OCI-LY1 (cell line): ENCODE measurements at regions not wholly inside any gene's neighbourhood (a gene's known extent, or its start where the extent isn't known, plus 50 kb on each side); places are given as distances from the start of the nearest gene placed in this dataset.

Source experiments
- H2AFZ ChIP-seq: fragments of 200-600 bp; sonication (generic), shearing (Covaris generic); 2 replicates; pipeline ENCODE4 v1.6.0; 2014; ENCODE audit warnings: antibody characterized with exemption, mild to moderate bottlenecking, low read length
- H3F3A ChIP-seq: fragments of 200-600 bp; sonication (generic), shearing (Covaris generic); 2 replicates; pipeline ENCODE4 v1.6.0; 2014; ENCODE audit warnings: mild to moderate bottlenecking, antibody characterized with exemption, low read length, moderate library complexity; ENCODE audit not compliant: insufficient read depth
- H3K27ac ChIP-seq: fragments of 200-600 bp; sonication (generic); 2 replicates; pipeline ENCODE4 v1.5.1; 2014; ENCODE audit warnings: low read length, mixed run types, mild to moderate bottlenecking, low read depth; ENCODE audit not compliant: poor library complexity, severe bottlenecking
- H3K27me3 ChIP-seq: fragments of 200-600 bp; sonication (generic); 2 replicates; pipeline ENCODE4 v1.6.0; 2014; ENCODE audit warnings: antibody characterized with exemption, mild to moderate bottlenecking, low read length, moderate library complexity; ENCODE audit not compliant: insufficient read depth
- H3K36me3 ChIP-seq: fragments of 200-600 bp; sonication (generic); 2 replicates; pipeline ENCODE4 v1.6.1; 2014; ENCODE audit warnings: mild to moderate bottlenecking, antibody characterized with exemption, low read length, moderate library complexity, mixed read lengths; ENCODE audit not compliant: insufficient read depth
- H3K4me1 ChIP-seq: fragments of 200-600 bp; sonication (generic); 2 replicates; pipeline ENCODE4 v1.5.1; 2014; ENCODE audit warnings: mild to moderate bottlenecking, low read length, moderate library complexity; ENCODE audit not compliant: insufficient read depth, severe bottlenecking
- H3K4me2 ChIP-seq: fragments of 200-600 bp; sonication (generic), shearing (Covaris generic); 2 replicates; pipeline ENCODE4 v1.6.1; 2014; ENCODE audit warnings: low read length
- H3K4me3 ChIP-seq: fragments of 200-600 bp; sonication (generic); 2 replicates; pipeline ENCODE4 v1.5.1; 2014; ENCODE audit warnings: low read length, low read depth, mild to moderate bottlenecking, mixed read lengths; ENCODE audit not compliant: poor library complexity, severe bottlenecking
- H3K79me2 ChIP-seq: fragments of 200-600 bp; shearing (Covaris generic); 2 replicates; pipeline ENCODE4 v1.6.1; 2016; ENCODE audit warnings: mixed run types, low read length, mixed read lengths; ENCODE audit not compliant: insufficient read depth
- H3K9ac ChIP-seq: fragments of 200-600 bp; sonication (generic), shearing (Covaris generic); 2 replicates; pipeline ENCODE4 v1.6.1; 2014; ENCODE audit warnings: mild to moderate bottlenecking, low read length, mixed read lengths
- H3K9me2 ChIP-seq: fragments of 200-600 bp; sonication (generic), shearing (Covaris generic); 2 replicates; pipeline ENCODE4 v1.6.1; 2014; ENCODE audit warnings: low read depth, mild to moderate bottlenecking, low read length, mixed read lengths
- H3K9me3 ChIP-seq: fragments of 200-600 bp; shearing (Covaris generic); 2 replicates; pipeline ENCODE4 v1.6.1; 2014; ENCODE audit warnings: low read length, mixed read lengths
- H4K20me1 ChIP-seq: fragments of 200-600 bp; sonication (generic), shearing (Covaris generic); 2 replicates; pipeline ENCODE4 v1.6.0; 2016; ENCODE audit warnings: mild to moderate bottlenecking, low read length; ENCODE audit not compliant: insufficient read depth
- CTCF ChIP-seq: fragments of 200-600 bp; sonication (generic), shearing (Covaris generic); IDR thresholded peaks from 2 replicates; pipeline ENCODE4 v1.5.1; 2017; ENCODE audit warnings: mild to moderate bottlenecking, antibody characterized with exemption, low read length, moderate library complexity, mixed read lengths
- EZH2 ChIP-seq: fragments of 200-600 bp; sonication (generic), shearing (Covaris generic); IDR thresholded peaks from 2 replicates; pipeline ENCODE4 v1.8.0; 2017; ENCODE audit warnings: borderline replicate concordance, mixed run types, mild to moderate bottlenecking, antibody characterized with exemption, low read length, moderate library complexity, mixed read lengths

DNA sequence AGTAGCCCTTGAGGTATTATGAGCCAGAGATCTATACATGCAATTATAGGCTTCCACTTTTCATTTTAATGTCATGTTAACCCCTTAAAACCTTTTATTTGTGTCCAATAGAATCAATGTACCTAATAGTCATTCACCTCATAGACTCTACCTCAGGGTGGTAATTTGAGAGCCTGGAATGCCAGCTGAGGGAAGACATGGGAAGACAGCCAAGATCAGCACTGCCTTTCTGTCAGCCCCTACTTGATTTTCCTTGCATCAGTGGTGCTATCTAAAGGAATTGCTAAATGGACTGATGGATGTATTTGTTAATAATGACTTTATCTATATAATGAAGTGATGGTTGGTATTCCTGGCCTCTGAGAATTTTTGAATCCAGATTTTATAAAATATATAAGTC lies 113.3 kb upstream of the GBE1 start:
- TF ChIP-seq EZH2 (no peak), CTCF (no peak)
- no peaks in the 10 kb centered on the region for H3K36me3 ChIP-seq
- H4K20me1 ChIP-seq: no peaks in the 10 kb centered on the region
- no peak overlapping the region for H3K4me3 ChIP-seq
- H3K4me2 ChIP-seq: no peak overlapping the region
- H2AFZ ChIP-seq: no peak overlapping the region
- no peaks in the 10 kb centered on the region for H3K9me3 ChIP-seq
- H3K4me1 ChIP-seq: no peaks in the 10 kb centered on the region
- no peaks in the 10 kb centered on the region for H3F3A ChIP-seq
- no peaks in the 10 kb centered on the region for H3K9me2 ChIP-seq
- H3K79me2 ChIP-seq: no peaks in the 10 kb centered on the region
- H3K9ac ChIP-seq: no peak overlapping the region
- H3K27ac ChIP-seq: no peak overlapping the region
- no peaks in the 10 kb centered on the region for H3K27me3 ChIP-seq

DNA sequence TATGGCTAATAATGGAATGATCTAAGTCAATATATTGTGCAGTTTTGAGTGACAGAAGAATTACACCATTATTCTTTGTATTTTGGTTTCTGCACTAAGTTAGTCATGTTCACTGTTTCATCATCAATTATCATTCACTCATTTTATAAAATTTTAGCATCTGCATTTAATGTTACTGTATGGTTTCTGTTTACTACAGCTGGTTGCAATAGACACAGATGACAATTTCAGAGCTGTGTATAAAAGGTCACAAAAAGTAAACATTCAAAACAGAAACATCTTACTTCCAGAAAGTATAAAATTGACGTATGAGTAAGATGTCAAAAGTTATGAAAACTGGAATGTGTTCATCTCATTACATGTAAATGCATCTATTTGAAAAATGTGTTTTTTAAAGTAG lies 111.1 kb upstream of the GBE1 start:
- H3K27me3 ChIP-seq: no peaks in the 10 kb centered on the region
- H4K20me1 ChIP-seq: no peaks in the 10 kb centered on the region
- no peak overlapping the region for H3K9ac ChIP-seq
- H3K36me3 ChIP-seq: no peaks in the 10 kb centered on the region
- no peak overlapping the region for H3K4me3 ChIP-seq
- H3K27ac ChIP-seq: no peak overlapping the region
- H3K4me2 ChIP-seq: no peak overlapping the region
- TF ChIP-seq EZH2: no peak
- no peak for TF ChIP-seq CTCF
- no peaks in the 10 kb centered on the region for H3K4me1 ChIP-seq
- no peaks in the 10 kb centered on the region for H3F3A ChIP-seq
- no peaks in the 10 kb centered on the region for H3K9me2 ChIP-seq
- no peaks in the 10 kb centered on the region for H3K9me3 ChIP-seq
- no peaks in the 10 kb centered on the region for H3K79me2 ChIP-seq
- H2AFZ ChIP-seq: no peak overlapping the region

- H3K79me2 ChIP-seq: no peaks in the 10 kb centered on the region
- no peaks in the 10 kb centered on the region for H3K9me3 ChIP-seq
- H3K9me2 ChIP-seq: no peaks in the 10 kb centered on the region
- H3K4me1 ChIP-seq: no peaks in the 10 kb centered on the region
- no peak overlapping the region for H2AFZ ChIP-seq
- no peaks in the 10 kb centered on the region for H3K27me3 ChIP-seq
- no peaks in the 10 kb centered on the region for H3K36me3 ChIP-seq
- H3F3A ChIP-seq: no peaks in the 10 kb centered on the region
- TF ChIP-seq CTCF (peak; percentile 13; the same call in 1 of the 2 replicates), EZH2 (no peak)
- H3K9ac ChIP-seq: no peak overlapping the region
- no peak overlapping the region for H3K4me2 ChIP-seq
- no peak overlapping the region for H3K4me3 ChIP-seq
- no peak overlapping the region for H3K27ac ChIP-seq
- no peaks in the 10 kb centered on the region for H4K20me1 ChIP-seq
These were observed 110.1 kb upstream of the GBE1 start for GRCh38 chr3:81871358-81872155.
